ENCODE measurements at regions not wholly inside any gene's neighbourhood (a gene's known extent, or its start where the extent isn't known, plus 50 kb on each side); places are given as distances from the start of the nearest gene placed in this dataset.
A peak's percentile ranks its signal among the peaks of the same experiment; 100 is the strongest.

- no peak overlapping the region for H3K27ac Mint-ChIP-seq (ENCODE audit: unreplicated experiment)
- H3K4me3 Mint-ChIP-seq (ENCODE audit: unreplicated experiment): no peak overlapping the region
- Histone ChIP-seq H3K4me1 (peaks cover 5% of the 10 kb centered on the region; the same call in 1 of the 2 replicates), H3K27me3 (replicated peaks; ENCODE audit: control insufficient read depth, insufficient read depth, low read length) (peaks cover 2% of the 10 kb centered on the region; the same call in 1 of the 2 replicates), H3K36me3 (ENCODE audit: control insufficient read depth, insufficient read depth, low read length) (no peaks in the 10 kb centered on the region), H3K9me3 (no peaks in the 10 kb centered on the region), H3K4me3 (ENCODE audit: low read depth, low read length) (no peak overlapping the region)
- ChIA-PET CTCF (interaction anchor here (1.0 to 1.8 kb wide), 2 partner anchors 12 to 14 kb away, joined by 3 to 5 read pairs; no protein-coding TSS in a partner anchor), POLR2A (no interaction called here)
- no peak for DNase-seq
- peaks cover 46% of the 10 kb centered on the region for H3K27me3 Mint-ChIP-seq (ENCODE audit: insufficient read depth, unreplicated experiment)
- H3K9me3 Mint-ChIP-seq (ENCODE audit: unreplicated experiment): no peaks in the 10 kb centered on the region
- H3K36me3 Mint-ChIP-seq (ENCODE audit: insufficient read depth, unreplicated experiment): no peaks in the 10 kb centered on the region
- intact Hi-C loops (cut with micrococcal nuclease; ENCODE audit: unreplicated experiment): no loop called here
- TF ChIP-seq CTCF (IDR thresholded peaks at IDR 0.05; ENCODE audit: insufficient read depth in 1 of 2, low read depth in 1 of 2, low read length in 1 of 2, severe bottlenecking in 1 of 2, unreplicated experiment in 1 of 2): no peak
- peaks cover 4% of the 10 kb centered on the region for H3K4me1 Mint-ChIP-seq (ENCODE audit: low read depth, unreplicated experiment)
- no TSS peak for BruUV-seq (replicated peaks)
Observed at GRCh38 chr17:79405823-79406222, 205.0 kb downstream of the RBFOX3 start.

- Histone ChIP-seq H3K4me1 (peaks cover 11% of the 10 kb centered on the region; the same call in 1 of the 2 replicates), H3K27me3 (replicated peaks; ENCODE audit: control insufficient read depth, insufficient read depth, low read length) (peaks cover 4% of the 10 kb centered on the region), H3K4me3 (ENCODE audit: low read depth, low read length) (no peak overlapping the region), H3K9me3 (no peaks in the 10 kb centered on the region), H3K36me3 (ENCODE audit: control insufficient read depth, insufficient read depth, low read length) (no peaks in the 10 kb centered on the region)
- no peaks in the 10 kb centered on the region for H3K9me3 Mint-ChIP-seq (ENCODE audit: unreplicated experiment)
- DNase-seq: no peak
- H3K4me1 Mint-ChIP-seq (ENCODE audit: low read depth, unreplicated experiment): peaks cover 12% of the 10 kb centered on the region
- intact Hi-C loops (cut with micrococcal nuclease; ENCODE audit: unreplicated experiment): no loop called here
- H3K36me3 Mint-ChIP-seq (ENCODE audit: insufficient read depth, unreplicated experiment): no peaks in the 10 kb centered on the region
- H3K4me3 Mint-ChIP-seq (ENCODE audit: unreplicated experiment): no peak overlapping the region
- no peak for TF ChIP-seq CTCF (IDR thresholded peaks at IDR 0.05; ENCODE audit: insufficient read depth in 1 of 2, low read depth in 1 of 2, low read length in 1 of 2, severe bottlenecking in 1 of 2, unreplicated experiment in 1 of 2)
- POLR2A ChIA-PET: no interaction called here
- no peak overlapping the region for H3K27ac Mint-ChIP-seq (ENCODE audit: unreplicated experiment)
- no TSS peak for BruUV-seq (replicated peaks)
- CTCF ChIA-PET: no interaction called here
- peaks cover 45% of the 10 kb centered on the region for H3K27me3 Mint-ChIP-seq (ENCODE audit: insufficient read depth, unreplicated experiment)
Observed at GRCh38 chr17:79404136-79404911, 206.5 kb downstream of the RBFOX3 start.

GRCh38 chr17:79401704-79402674, 208.9 kb downstream of the RBFOX3 start:
- CTCF ChIA-PET: interaction anchor here (0.6 to 2.2 kb wide), 8 partner anchors 8 to 340 kb away, joined by 3 to 32 read pairs (median 8); no protein-coding TSS in a partner anchor
- no peak for DNase-seq
- no peak overlapping the region for H3K27ac Mint-ChIP-seq (ENCODE audit: unreplicated experiment)

More at GRCh38 chr17:79401704-79402674, 208.9 kb downstream of the RBFOX3 start:
- H3K27me3 Mint-ChIP-seq (ENCODE audit: insufficient read depth, unreplicated experiment): peaks cover 39% of the 10 kb centered on the region
- H3K4me3 ChIP-seq (ENCODE audit: low read depth, low read length): no peak overlapping the region
- peaks cover 12% of the 10 kb centered on the region for H3K4me1 Mint-ChIP-seq (ENCODE audit: low read depth, unreplicated experiment)
- intact Hi-C loops (cut with micrococcal nuclease; ENCODE audit: unreplicated experiment): no loop called here
- H3K27me3 ChIP-seq (replicated peaks; ENCODE audit: control insufficient read depth, insufficient read depth, low read length): peaks cover 4% of the 10 kb centered on the region
- no peaks in the 10 kb centered on the region for H3K9me3 Mint-ChIP-seq (ENCODE audit: unreplicated experiment)
- H3K4me3 Mint-ChIP-seq (ENCODE audit: unreplicated experiment): peak overlapping the region; percentile 60
- TF ChIP-seq CTCF (IDR thresholded peaks at IDR 0.05; ENCODE audit: insufficient read depth in 1 of 2, low read depth in 1 of 2, low read length in 1 of 2, severe bottlenecking in 1 of 2, unreplicated experiment in 1 of 2): no peak
- H3K4me1 ChIP-seq: peaks cover 11% of the 10 kb centered on the region; the same call in 1 of the 2 replicates
- POLR2A ChIA-PET: interaction anchor here (0.5 kb wide), 1 partner anchor 327 kb away, joined by 5 read pairs; the partner anchor contains the start of gene ENGASE
- H3K36me3 ChIP-seq (ENCODE audit: control insufficient read depth, insufficient read depth, low read length): no peaks in the 10 kb centered on the region
- BruUV-seq (replicated peaks): no TSS peak
- no peaks in the 10 kb centered on the region for H3K9me3 ChIP-seq
- H3K36me3 Mint-ChIP-seq (ENCODE audit: insufficient read depth, unreplicated experiment): no peaks in the 10 kb centered on the region

Data from Caco-2 (cell line).